GM18498 (cell line): ENCODE measurements at regions not wholly inside any gene's neighbourhood (a gene's known extent, or its start where the extent isn't known, plus 50 kb on each side); places are given as distances from the start of the nearest gene placed in this dataset.
"Not testable (repeated sequence)": the region's sequence is repeated elsewhere in the genome, so short reads cannot be mapped to it uniquely, and the experiment has no call there.

Source experiments
- ATAC-seq: cut with Tn5 transposase; IDR thresholded peaks from one replicate; pipeline ENCODE4 v1.9.1; 2021; ENCODE audit warnings: mild to moderate bottlenecking, moderate library complexity; ENCODE audit not compliant: unreplicated experiment

- ATAC-seq: no peak
These were observed 615.3 kb downstream of the TRIB2 start for GRCh38 chr2:13332060-13332459.

GRCh38 chr2:13334071-13334470, 617.3 kb downstream of the TRIB2 start:
- not testable (repeated sequence) for ATAC-seq

DNA sequence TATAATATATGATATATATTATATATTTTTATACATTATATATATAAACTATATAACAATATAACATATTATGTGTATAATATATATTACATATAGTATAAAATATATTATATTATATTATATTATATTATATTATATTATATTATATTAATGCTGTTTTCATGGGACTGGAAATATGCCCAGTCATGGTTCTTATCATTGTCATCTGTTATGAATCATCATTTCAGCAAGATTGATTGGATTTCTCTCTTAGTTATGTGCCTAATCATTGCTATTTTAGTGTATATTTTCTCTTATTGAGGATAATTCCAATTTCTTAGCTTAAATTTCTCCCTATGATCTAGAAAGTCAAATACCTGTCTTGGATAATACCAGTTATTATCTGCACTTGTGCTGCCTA, 617.8 kb downstream of the TRIB2 start:
- no peak for ATAC-seq

DNA sequence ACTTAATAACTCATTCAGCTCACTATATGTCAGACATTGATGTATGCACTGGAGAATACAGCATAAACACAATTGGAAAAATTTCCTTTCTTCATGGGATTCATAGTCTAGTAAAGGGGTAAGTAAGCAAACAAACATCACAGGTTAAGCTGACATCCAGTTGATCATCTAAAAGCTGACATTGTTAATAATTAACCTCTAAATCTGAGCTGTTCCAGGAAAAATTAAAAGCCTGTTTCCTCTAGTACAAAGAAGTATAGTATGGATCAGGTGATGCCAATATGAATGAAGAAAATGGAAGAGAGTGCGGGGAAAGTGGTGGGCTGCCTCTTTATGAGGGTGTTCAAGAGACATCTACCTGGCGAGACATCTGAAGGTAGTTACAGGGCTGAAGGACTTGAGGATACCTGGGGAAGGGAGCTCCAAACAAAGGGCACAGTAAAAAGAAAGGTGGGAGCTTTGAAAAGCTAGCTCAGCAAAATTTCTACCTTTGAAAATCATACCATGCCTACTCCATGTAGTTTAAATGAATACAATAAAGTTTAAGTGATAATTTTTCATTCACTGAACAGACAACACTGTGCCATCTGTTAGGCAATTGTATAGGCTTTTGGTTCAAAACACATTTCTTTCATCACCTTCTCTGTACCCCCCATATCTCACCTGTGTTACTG, 619.3 kb downstream of the TRIB2 start:
- ATAC-seq: no peak

DNA sequence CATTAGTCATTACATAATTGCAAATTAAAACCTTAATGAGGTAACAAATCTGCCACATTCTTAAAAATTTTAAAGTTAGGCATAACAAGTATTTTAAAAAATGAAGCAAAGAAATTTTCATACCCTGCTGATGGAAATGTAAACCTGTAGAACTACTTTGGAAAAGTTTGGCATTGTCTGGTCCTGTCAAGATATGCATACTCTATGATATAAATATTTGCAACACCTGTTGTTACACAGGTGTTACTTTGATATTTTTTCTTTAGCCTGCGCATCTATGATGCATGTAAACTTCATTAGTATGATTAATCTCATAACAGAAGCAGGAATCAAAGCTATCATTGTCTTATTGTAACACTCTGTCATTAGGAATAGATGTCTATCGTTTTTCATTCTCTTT, 634.3 kb downstream of the TRIB2 start:
- ATAC-seq: no peak

DNA sequence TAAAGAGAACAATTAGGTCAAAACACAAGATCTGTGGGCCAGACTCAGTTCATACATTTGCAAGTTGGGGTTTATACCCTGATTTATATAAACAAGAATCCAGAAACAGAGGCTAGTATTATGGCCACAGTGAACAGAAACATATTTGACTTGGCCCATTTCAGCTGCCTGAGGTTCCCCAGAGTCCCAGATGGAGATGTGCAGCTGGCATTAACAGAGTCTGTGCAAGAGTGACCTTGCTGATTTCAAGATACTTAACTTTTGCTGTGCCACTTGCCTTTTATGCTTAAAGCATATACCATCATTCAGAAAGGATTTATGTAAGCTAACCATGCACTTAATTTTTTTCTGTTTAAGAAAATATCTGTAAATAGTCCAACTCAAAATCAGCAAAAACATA, 636.3 kb downstream of the TRIB2 start:
- no peak for ATAC-seq

- no peak for ATAC-seq
These were observed 637.3 kb downstream of the TRIB2 start for GRCh38 chr2:13354031-13354430.

- not testable (repeated sequence) for ATAC-seq
These were observed 665.2 kb downstream of the TRIB2 start for GRCh38 chr2:13381928-13382327.

GRCh38 chr2:13389172-13389571, 672.4 kb downstream of the TRIB2 start:
- ATAC-seq: not testable (repeated sequence)

DNA sequence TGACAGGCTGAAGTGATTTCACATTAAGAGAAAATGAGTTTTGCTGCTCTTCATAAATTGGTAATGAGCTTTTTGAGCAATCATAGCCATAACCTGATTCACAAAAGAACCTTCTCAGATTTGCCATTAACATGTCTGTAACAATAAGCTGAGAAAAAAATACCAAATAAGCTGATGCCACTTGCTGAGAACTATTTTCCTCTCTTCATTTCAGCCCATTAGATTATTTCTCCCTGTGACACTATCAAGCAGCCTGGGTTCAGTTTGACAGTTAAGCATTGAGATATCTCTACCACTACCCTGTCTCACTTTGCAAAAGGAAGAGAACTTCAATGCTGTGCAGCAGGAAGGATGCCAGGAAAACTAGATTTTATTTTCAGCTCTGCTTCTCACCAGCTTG, 673.9 kb downstream of the TRIB2 start:
- ATAC-seq: no peak

DNA sequence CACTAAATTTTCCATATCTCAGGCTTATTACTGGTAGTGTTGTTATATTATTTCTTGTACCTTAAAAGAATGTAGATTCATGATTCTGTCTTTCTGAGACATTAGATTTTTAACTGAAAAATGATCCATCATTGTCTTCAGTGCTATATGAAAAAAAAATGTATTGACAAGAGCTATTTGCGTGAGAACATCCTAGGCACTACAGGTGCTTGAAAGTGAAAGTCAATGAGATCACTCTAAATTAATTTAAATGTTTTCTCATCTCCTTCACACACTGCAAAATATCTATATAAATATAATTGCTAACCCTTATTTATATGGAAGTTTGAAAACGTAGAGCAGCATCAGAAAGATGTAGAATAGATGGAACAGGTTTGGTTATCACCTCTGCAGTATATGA, 684.6 kb downstream of the TRIB2 start:
- no peak for ATAC-seq

DNA sequence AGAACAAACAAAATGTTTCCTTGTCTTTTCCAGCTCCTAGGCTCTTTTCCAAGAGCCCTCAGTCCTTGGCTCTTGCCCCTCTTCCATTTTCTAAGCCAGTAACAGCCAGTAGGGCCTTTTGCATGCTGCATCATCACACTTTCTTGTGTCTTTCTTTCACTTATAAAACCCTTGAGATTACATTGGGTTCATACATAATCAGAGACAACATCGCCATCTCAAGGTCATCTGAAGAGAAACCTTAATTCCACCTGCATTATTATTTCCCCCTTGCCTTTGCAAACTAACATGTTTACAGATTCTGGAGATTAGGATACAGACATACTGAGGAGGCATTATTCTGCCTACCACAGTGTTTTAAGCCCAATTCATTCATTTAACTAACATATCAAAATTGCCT, 697.3 kb downstream of the TRIB2 start:
- ATAC-seq: no peak

DNA sequence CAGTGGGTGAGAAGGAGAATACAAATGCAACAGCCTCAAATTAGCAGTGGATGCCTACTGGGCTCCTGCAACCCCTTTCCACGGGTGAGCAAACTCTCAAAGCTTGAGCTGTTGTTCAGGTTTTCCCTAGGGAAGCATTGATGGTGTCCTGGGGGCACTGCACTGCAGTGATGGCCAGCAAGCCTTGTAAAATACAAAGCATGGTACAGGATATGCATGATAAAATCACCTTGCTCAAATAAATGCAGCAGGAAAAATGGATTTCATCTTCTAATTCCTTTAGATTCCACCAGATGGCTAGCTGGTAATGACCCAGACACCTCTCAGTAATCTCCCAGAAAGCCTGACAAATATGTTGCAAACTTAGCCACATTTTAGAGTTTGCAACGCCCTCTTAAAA, 698.2 kb downstream of the TRIB2 start:
- ATAC-seq: no peak

DNA sequence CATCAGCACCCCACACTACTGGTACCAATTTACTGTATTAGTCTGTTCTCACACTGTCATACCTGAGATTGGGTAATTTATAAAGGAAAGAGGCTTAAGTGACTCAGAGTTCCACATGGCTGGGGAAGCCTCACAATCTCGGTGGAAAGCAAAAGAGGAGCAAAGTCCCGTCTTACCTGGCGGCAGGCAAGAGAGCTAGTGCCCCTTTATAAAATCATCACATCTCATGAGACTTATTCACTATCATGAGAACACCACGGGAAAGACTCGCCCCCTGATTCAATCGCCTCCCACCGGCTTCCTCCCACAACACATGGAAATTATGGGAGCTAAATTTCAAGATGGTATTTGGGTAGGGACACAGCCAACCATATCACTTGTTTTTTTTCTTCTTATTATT, 717.2 kb downstream of the TRIB2 start:
- ATAC-seq: no peak

DNA sequence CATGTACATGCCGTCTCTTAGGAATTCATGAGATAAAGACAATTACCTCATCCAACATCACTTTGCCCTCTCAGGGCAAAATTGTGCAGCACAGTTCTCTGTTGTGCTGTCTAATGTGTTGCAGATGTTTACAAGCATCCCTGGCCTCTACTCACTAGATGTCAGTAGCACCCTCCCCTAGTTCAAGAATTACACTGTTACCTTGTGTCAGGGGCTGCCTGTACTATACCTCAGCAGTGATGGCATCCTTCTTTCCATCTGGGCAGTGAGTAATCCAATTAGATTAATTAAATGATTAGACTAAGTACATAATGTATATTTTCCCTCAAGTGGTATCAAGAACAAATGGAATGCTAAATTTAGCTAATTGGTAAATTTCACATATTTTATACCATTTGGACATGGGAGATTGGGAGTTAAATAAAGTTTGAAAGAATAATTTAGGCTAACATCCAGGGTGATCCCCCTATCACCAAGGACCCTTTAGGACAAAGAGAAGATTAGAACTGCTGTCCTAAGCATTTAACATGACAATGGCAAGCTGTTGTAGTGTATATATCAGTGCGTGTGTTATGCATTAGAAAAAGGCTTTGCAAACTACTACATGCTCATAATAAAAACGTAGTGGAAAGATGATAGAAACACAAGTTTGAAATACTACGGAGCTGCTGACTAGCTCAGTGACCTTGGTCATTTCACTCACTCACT, 727.0 kb downstream of the TRIB2 start:
- peak; percentile 57 for ATAC-seq

DNA sequence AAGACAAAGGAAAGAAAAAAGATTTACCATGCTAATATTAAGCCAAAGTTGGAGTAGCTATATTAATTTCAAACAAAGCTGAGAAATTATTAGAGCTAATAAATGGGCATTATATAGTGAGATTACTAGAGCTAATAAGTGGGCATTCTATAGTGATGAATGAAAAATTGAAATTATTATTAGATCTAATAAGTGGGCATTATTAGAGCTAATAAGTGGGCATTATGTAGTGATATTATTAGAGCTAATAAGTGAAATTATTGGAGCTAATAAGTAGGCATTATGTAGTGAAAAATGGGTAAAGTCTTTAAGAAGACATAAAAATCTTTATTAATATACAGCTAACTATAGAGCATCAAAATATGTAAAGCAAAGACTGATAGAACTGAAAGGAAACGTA, 745.7 kb downstream of the TRIB2 start:
- ATAC-seq: no peak

- no peak for ATAC-seq
These were observed 749.3 kb downstream of the TRIB2 start for GRCh38 chr2:13466076-13466475.

- peak; percentile 43 for ATAC-seq
These were observed 757.8 kb downstream of the TRIB2 start for GRCh38 chr2:13474538-13474937.

GRCh38 chr2:13480057-13480456, 763.3 kb downstream of the TRIB2 start:
- ATAC-seq: peak; percentile 66

DNA sequence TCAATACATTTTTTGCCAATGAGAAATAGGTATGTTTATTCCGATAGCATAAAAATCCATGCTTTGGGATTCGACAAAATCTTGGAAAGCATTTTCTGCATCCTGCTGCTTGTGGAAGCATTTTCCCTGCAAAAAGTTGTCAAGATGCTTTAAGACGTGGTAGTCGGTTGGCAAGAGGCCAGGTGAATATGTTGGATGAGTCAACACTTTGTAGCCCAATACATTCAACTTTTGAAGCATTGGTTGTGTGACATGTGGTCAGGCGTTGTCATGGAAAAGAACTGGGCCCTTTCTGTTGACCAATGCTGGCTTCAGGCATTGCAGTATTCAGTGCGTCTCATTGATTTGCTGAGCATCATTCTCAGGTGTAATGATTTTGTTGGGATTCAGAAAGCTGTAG, 764.5 kb downstream of the TRIB2 start:
- no peak for ATAC-seq

DNA sequence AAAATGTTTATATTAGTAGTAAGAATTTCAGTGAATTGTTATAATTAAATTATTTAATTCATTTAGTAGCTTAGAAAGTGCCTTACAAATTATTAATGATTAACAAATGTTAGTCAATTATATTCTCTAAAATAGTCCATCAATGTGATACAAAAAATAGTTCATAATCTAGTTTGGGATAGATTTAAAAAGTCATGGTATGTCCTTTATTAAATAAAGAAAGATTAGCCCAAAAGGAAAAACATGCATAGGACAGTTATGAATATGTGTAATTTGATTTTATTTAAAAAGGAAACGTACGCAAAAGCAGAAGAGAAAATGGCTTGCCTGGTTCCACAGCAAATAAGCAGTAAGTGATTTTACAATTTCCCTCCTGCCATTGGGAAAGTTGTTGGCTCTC, 768.5 kb downstream of the TRIB2 start:
- no peak for ATAC-seq

DNA sequence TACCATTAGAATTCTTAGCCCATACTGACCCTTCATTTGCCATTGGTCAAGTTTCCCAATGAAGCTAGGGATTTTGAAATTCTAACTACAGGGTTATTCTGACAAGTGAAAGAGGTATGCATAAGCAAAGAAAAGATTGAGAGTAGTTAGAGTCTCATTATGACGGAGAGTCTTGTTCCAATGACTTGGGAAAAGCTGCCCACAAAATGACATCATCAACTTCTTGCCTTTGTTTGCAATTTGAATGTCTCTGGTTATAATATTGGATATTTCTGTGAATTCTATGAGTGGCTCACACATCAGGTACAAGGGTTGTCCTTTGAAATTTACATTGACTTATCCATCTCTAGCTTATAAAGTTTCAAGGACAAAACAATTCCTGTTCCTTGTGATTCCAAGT, 772.2 kb downstream of the TRIB2 start:
- ATAC-seq: no peak

- no peak for ATAC-seq
These were observed 775.5 kb downstream of the TRIB2 start for GRCh38 chr2:13492262-13492661.
